ENCODE measurements at regions not wholly inside any gene's neighbourhood (a gene's known extent, or its start where the extent isn't known, plus 50 kb on each side); places are given as distances from the start of the nearest gene placed in this dataset.

DNA sequence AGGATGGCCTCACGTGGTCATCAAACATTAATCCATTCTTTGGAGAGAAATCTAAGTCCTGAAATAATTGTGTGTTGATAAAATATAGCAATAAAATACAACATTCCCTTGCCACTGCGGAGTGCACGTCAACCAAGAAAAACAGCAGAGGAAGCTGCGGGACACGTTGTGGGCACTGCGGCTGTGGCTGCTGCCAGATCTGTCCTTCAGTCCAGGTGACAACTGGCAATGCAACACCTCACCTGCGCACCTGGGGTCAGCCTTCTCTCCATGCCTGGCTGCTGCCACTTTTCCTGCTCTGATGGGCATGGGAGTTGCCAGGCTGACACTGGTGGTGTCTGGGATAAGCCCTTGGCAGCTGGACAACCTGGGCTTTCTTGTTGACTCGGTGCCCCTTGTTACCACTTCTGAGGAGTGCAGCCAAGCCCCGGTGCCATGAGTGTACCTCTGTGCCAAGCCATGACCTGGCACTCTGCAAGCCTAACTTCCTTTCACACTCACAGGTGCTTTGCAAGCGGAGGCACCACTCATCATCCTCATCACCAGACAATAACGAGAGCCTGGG lies 251.6 kb upstream of the TSHZ3 start:
- dilution Hi-C loops (cut with HindIII; ENCODE audit: low sequenced_read_pairs, unreplicated experiment), result no loop called here

More for the DNA sequence above, 251.6 kb upstream of the TSHZ3 start:
- Histone ChIP-seq H2BK120ac (ENCODE audit: low read depth, low read length) (no peak overlapping the region), H2AK5ac (ENCODE audit: low read depth, low read length) (no peak overlapping the region), H4K20me1 (ENCODE audit: insufficient read depth, low read length) (no peaks in the 10 kb centered on the region), H3K4me3 (ENCODE audit: insufficient read depth, low read depth, low read length) (no peak overlapping the region), H3K9ac (ENCODE audit: low read depth, low read length) (no peak overlapping the region), H3K56ac (ENCODE audit: extremely low read depth, insufficient read depth, low read length) (no peak overlapping the region), H3K23ac (ENCODE audit: low read depth, low read length) (no peak overlapping the region), H3K4ac (ENCODE audit: low read depth, low read length) (no peak overlapping the region), H3K9me1 (ENCODE audit: insufficient read depth, low read length) (no peaks in the 10 kb centered on the region), H2BK20ac (ENCODE audit: low read depth, low read length) (no peak overlapping the region), H3K4me1 (ENCODE audit: control insufficient read depth, insufficient read depth, low read length) (no peaks in the 10 kb centered on the region), H3K14ac (replicated peaks; ENCODE audit: low read depth, low read length) (no peak overlapping the region), H4K8ac (ENCODE audit: low read depth in 2 of 2, low read length in 2 of 2) (no peak overlapping the region), H3K79me1 (ENCODE audit: low read depth in 1 of 2, low read length in 2 of 2) (no peaks in the 10 kb centered on the region), H3K27me3 (ENCODE audit: control insufficient read depth, insufficient read depth, low read length) (no peaks in the 10 kb centered on the region), H3K18ac (ENCODE audit: low read depth, low read length) (no peak overlapping the region), H2BK5ac (ENCODE audit: low read depth, low read length, poor library complexity, severe bottlenecking) (no peak overlapping the region), H4K91ac (ENCODE audit: insufficient read depth, low read depth, low read length) (no peak overlapping the region), H2AFZ (replicated peaks; ENCODE audit: low read length, poor library complexity) (no peak overlapping the region), H3K27ac (ENCODE audit: insufficient read depth, low read length) (no peak overlapping the region), H3K9me3 (ENCODE audit: control insufficient read depth, insufficient read depth, low read length) (no peaks in the 10 kb centered on the region), H2AK9ac (replicated peaks; ENCODE audit: low read depth, low read length, poor library complexity) (no peak overlapping the region), H3K4me2 (ENCODE audit: low read depth, low read length) (no peak overlapping the region), H2BK15ac (ENCODE audit: low read depth, low read length) (no peak overlapping the region), H3K36me3 (ENCODE audit: control insufficient read depth, insufficient read depth, low read length) (no peaks in the 10 kb centered on the region), H4K5ac (ENCODE audit: low read depth, low read length) (no peak overlapping the region)
- DNase-seq (no peak), ATAC-seq (ENCODE audit: low read depth) (no peak)
- TF ChIP-seq MAFK (IDR thresholded peaks at IDR 0.05; ENCODE audit: low read depth, low read length) (no peak), MXI1 (IDR thresholded peaks at IDR 0.05; ENCODE audit: borderline replicate concordance, low read depth, low read length) (no peak), CHD1 (IDR thresholded peaks at IDR 0.05; ENCODE audit: low read depth, low read length) (no peak), SMC3 (IDR thresholded peaks at IDR 0.05; ENCODE audit: low read depth, low read length) (no peak), RCOR1 (IDR thresholded peaks at IDR 0.05; ENCODE audit: insufficient replicate concordance, low read length) (no peak), FOS (IDR thresholded peaks at IDR 0.05; ENCODE audit: low read depth, low read length) (no peak), CEBPB (IDR thresholded peaks at IDR 0.05; ENCODE audit: low read depth, low read length) (no peak), BHLHE40 (IDR thresholded peaks at IDR 0.05; ENCODE audit: low read depth, low read length) (no peak), POLR2A (IDR thresholded peaks at IDR 0.05; ENCODE audit: low read depth, low read length) (no peak), RAD21 (IDR thresholded peaks at IDR 0.05; ENCODE audit: low read length) (no peak), MAZ (IDR thresholded peaks at IDR 0.05; ENCODE audit: borderline replicate concordance, low read depth, low read length) (no peak)
- TF ChIP-seq, protein P1, sequence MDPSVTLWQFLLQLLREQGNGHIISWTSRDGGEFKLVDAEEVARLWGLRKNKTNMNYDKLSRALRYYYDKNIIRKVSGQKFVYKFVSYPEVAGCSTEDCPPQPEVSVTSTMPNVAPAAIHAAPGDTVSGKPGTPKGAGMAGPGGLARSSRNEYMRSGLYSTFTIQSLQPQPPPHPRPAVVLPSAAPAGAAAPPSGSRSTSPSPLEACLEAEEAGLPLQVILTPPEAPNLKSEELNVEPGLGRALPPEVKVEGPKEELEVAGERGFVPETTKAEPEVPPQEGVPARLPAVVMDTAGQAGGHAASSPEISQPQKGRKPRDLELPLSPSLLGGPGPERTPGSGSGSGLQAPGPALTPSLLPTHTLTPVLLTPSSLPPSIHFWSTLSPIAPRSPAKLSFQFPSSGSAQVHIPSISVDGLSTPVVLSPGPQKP (IDR thresholded peaks at IDR 0.05; ENCODE audit: borderline replicate concordance, low read depth, low read length), result no peak
- TF ChIP-seq, protein P2, sequence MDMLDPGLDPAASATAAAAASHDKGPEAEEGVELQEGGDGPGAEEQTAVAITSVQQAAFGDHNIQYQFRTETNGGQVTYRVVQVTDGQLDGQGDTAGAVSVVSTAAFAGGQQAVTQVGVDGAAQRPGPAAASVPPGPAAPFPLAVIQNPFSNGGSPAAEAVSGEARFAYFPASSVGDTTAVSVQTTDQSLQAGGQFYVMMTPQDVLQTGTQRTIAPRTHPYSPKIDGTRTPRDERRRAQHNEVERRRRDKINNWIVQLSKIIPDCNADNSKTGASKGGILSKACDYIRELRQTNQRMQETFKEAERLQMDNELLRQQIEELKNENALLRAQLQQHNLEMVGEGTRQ (IDR thresholded peaks at IDR 0.05; ENCODE audit: low read depth, low read length), result no peak
- TF ChIP-seq, protein P3, sequence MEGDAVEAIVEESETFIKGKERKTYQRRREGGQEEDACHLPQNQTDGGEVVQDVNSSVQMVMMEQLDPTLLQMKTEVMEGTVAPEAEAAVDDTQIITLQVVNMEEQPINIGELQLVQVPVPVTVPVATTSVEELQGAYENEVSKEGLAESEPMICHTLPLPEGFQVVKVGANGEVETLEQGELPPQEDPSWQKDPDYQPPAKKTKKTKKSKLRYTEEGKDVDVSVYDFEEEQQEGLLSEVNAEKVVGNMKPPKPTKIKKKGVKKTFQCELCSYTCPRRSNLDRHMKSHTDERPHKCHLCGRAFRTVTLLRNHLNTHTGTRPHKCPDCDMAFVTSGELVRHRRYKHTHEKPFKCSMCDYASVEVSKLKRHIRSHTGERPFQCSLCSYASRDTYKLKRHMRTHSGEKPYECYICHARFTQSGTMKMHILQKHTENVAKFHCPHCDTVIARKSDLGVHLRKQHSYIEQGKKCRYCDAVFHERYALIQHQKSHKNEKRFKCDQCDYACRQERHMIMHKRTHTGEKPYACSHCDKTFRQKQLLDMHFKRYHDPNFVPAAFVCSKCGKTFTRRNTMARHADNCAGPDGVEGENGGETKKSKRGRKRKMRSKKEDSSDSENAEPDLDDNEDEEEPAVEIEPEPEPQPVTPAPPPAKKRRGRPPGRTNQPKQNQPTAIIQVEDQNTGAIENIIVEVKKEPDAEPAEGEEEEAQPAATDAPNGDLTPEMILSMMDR (conservative IDR thresholded peaks at IDR 0.05; ENCODE audit: low read depth, low read length), result no peak
- ChIA-PET POLR2A (ENCODE audit: unreplicated experiment) (no interaction called here), CTCF (no interaction called here)
- BruUV-seq (replicated peaks), result no TSS peak
- in situ Hi-C loops (cut with MboI; ENCODE audit: low sequenced_read_pairs) (no loop called here), intact Hi-C loops (cut with micrococcal nuclease) (no loop called here)
- 92% methylated on average over 2 of the region's 11 CpGs; no CpG with 5 or more reads in 1 of the 2 experiments for WGBS, 2 experiments (ENCODE audit: extremely low coverage in 2 of 2, insufficient read length in 1 of 2)

All from IMR-90 (cell line).